OCI-LY7 (cell line): ENCODE measurements at regions not wholly inside any gene's neighbourhood (a gene's known extent, or its start where the extent isn't known, plus 50 kb on each side); places are given as distances from the start of the nearest gene placed in this dataset.

Experiments used
- BruUV-seq: library from RNA; stranded (reverse); fragments of 400-500 nt; replicated peaks from 2 replicates; lab custom pipeline; 2021; lab: Mats Ljungman, UMichigan
- CTCF ChIA-PET: fragments of 300-600 bp; sonication (Branson Sonifier 250); formaldehyde crosslinking; loops from one replicate; lab custom pipeline; 2022; ENCODE audit warnings: antibody characterized with exemption; ENCODE audit not compliant: unreplicated experiment; lab: Charles Lee
- POLR2A ChIA-PET: fragments of 300-600 bp; sonication (Branson Sonifier 250); formaldehyde crosslinking; loops from one replicate; lab custom pipeline; 2022; ENCODE audit warnings: antibody characterized with exemption; lab: Charles Lee
- DNase-seq: peaks from one replicate; pipeline ENCODE4 v3.0.0-alpha.2; 2015; ENCODE audit warnings: low spot score
- H2AFZ ChIP-seq: fragments of 200-600 bp; sonication (generic), shearing (Covaris generic); 2 replicates; pipeline ENCODE4 v1.6.1; 2014; ENCODE audit warnings: mild to moderate bottlenecking, antibody characterized with exemption, low read length, moderate library complexity
- H3K27ac ChIP-seq: fragments of 200-600 bp; sonication (generic); 2 replicates; pipeline ENCODE4 v1.5.1; 2014; ENCODE audit warnings: mixed run types, low read depth, mild to moderate bottlenecking, moderate library complexity, low read length, inconsistent platforms; ENCODE audit not compliant: poor library complexity, severe bottlenecking
- H3K36me3 ChIP-seq: fragments of 200-600 bp; sonication (generic); 2 replicates; pipeline ENCODE4 v1.6.1; 2014; ENCODE audit warnings: mild to moderate bottlenecking, antibody characterized with exemption, low read length, moderate library complexity, mixed read lengths; ENCODE audit not compliant: insufficient read depth
- H3K4me1 ChIP-seq: fragments of 200-600 bp; sonication (generic); 2 replicates; pipeline ENCODE4 v1.5.1; 2014; ENCODE audit warnings: mild to moderate bottlenecking, low read length; ENCODE audit not compliant: insufficient read depth, poor library complexity, severe bottlenecking
- H3K4me2 ChIP-seq: fragments of 200-600 bp; sonication (generic); 2 replicates; pipeline ENCODE4 v1.6.1; 2014; ENCODE audit warnings: mild to moderate bottlenecking, low read length
- H3K4me3 ChIP-seq: fragments of 200-600 bp; sonication (generic); 2 replicates; pipeline ENCODE4 v1.5.1; 2014; ENCODE audit warnings: mild to moderate bottlenecking, low read depth, low read length; ENCODE audit not compliant: poor library complexity, severe bottlenecking
- H3K79me2 ChIP-seq: fragments of 200-600 bp; sonication (generic); 2 replicates; pipeline ENCODE4 v1.6.1; 2016; ENCODE audit warnings: low read depth, mild to moderate bottlenecking, low read length, moderate library complexity, mixed read lengths; ENCODE audit not compliant: insufficient read depth
- H3K9me2 ChIP-seq: fragments of 200-600 bp; sonication (generic); 2 replicates; pipeline ENCODE4 v1.6.1; 2016; ENCODE audit warnings: mild to moderate bottlenecking, low read length, mixed read lengths; ENCODE audit not compliant: insufficient read depth
- H3K9me3 ChIP-seq: fragments of 200-600 bp; sonication (generic); 2 replicates; pipeline ENCODE4 v1.6.1; 2014; ENCODE audit warnings: mild to moderate bottlenecking, mixed run types, low read length, mixed read lengths
- H4K20me1 ChIP-seq: fragments of 200-600 bp; sonication (generic); 2 replicates; pipeline ENCODE4 v1.6.1; 2014; ENCODE audit warnings: mild to moderate bottlenecking, antibody characterized with exemption, low read length, moderate library complexity, mixed read lengths; ENCODE audit not compliant: insufficient read depth
- CTCF ChIP-seq: fragments of 200-600 bp; sonication (generic); conservative IDR thresholded peaks from 2 replicates; pipeline ENCODE4 v1.5.1; 2014; ENCODE audit warnings: mild to moderate bottlenecking, antibody characterized with exemption, low read length, moderate library complexity, mixed read lengths
- EZH2phosphoT487 ChIP-seq: fragments of 200-600 bp; sonication (generic); IDR thresholded peaks from 2 replicates; pipeline ENCODE4 v1.6.1; 2018; ENCODE audit warnings: low read depth, borderline replicate concordance, mild to moderate bottlenecking, mixed run types, antibody characterized with exemption, low read length, moderate library complexity, mixed read lengths
- intact Hi-C: fragments of 100-400 bp; cut with micrococcal nuclease; formaldehyde crosslinking; loops from one replicate; pipeline ENCODE4 v1.10.0; 2022; ENCODE audit not compliant: unreplicated experiment

- Histone ChIP-seq H4K20me1 (no peaks in the 10 kb centered on the region), H3K9me2 (no peaks in the 10 kb centered on the region), H3K36me3 (no peaks in the 10 kb centered on the region), H3K9me3 (no peaks in the 10 kb centered on the region), H2AFZ (no peak overlapping the region), H3K27ac (no peak overlapping the region), H3K4me1 (no peaks in the 10 kb centered on the region), H3K79me2 (no peaks in the 10 kb centered on the region), H3K4me3 (no peak overlapping the region), H3K4me2 (no peak overlapping the region)
- BruUV-seq: no TSS peak
- TF ChIP-seq EZH2phosphoT487 (no peak), CTCF (no peak)
- DNase-seq: no peak
- ChIA-PET POLR2A (interaction anchor here (0.6 kb wide), 1 partner anchor 158 kb away, joined by 3 read pairs; no protein-coding TSS in a partner anchor), CTCF (no interaction called here)
- intact Hi-C loops: no loop called here
Measured at GRCh38 chr6:85023721-85024120, 259.3 kb upstream of the TBX18 start.

GRCh38 chr6:85017352-85017751, 253.0 kb upstream of the TBX18 start:
- Histone ChIP-seq H4K20me1 (no peaks in the 10 kb centered on the region), H3K79me2 (no peaks in the 10 kb centered on the region), H3K9me2 (no peaks in the 10 kb centered on the region), H3K4me3 (no peak overlapping the region), H3K9me3 (no peaks in the 10 kb centered on the region), H3K4me1 (no peaks in the 10 kb centered on the region), H3K27ac (no peak overlapping the region), H3K4me2 (no peak overlapping the region), H2AFZ (no peak overlapping the region), H3K36me3 (no peaks in the 10 kb centered on the region)
- TF ChIP-seq EZH2phosphoT487 (no peak), CTCF (no peak)
- DNase-seq: no peak
- POLR2A ChIA-PET: no interaction called here
- intact Hi-C loops: no loop called here
- CTCF ChIA-PET: no interaction called here
- BruUV-seq: no TSS peak

GRCh38 chr6:85016726-85017125, 252.3 kb upstream of the TBX18 start:
- no peaks in the 10 kb centered on the region for H3K36me3 ChIP-seq
- ChIA-PET POLR2A (no interaction called here), CTCF (no interaction called here)
- intact Hi-C loops: no loop called here
- no peaks in the 10 kb centered on the region for H3K4me1 ChIP-seq
- TF ChIP-seq EZH2phosphoT487: no peak
- TF ChIP-seq CTCF: no peak
- H2AFZ ChIP-seq: no peak overlapping the region
- H3K79me2 ChIP-seq: no peaks in the 10 kb centered on the region
- H4K20me1 ChIP-seq: no peaks in the 10 kb centered on the region
- no peak for DNase-seq
- H3K4me3 ChIP-seq: no peak overlapping the region
- H3K27ac ChIP-seq: no peak overlapping the region
- no peak overlapping the region for H3K4me2 ChIP-seq
- no peaks in the 10 kb centered on the region for H3K9me2 ChIP-seq
- no peaks in the 10 kb centered on the region for H3K9me3 ChIP-seq
- BruUV-seq: no TSS peak
